ENCODE measurements at regions not wholly inside any gene's neighbourhood (a gene's known extent, or its start where the extent isn't known, plus 50 kb on each side); places are given as distances from the start of the nearest gene placed in this dataset.
"Not testable (repeated sequence)": the region's sequence is repeated elsewhere in the genome, so short reads cannot be mapped to it uniquely, and the experiment has no call there.

- DNase-seq (ENCODE audit: extremely low read depth, low read depth) = no peak
Measured at GRCh38 chr5:3324421-3325101, 271.1 kb upstream of the IRX1 start.

- DNase-seq (ENCODE audit: extremely low read depth, low read depth) = not testable (repeated sequence)
Measured at GRCh38 chr5:3323966-3324365, 271.7 kb upstream of the IRX1 start.

GRCh38 chr5:3323144-3323543, 272.5 kb upstream of the IRX1 start:
- no peak for DNase-seq (ENCODE audit: extremely low read depth, low read depth)

- no peak for DNase-seq (ENCODE audit: extremely low read depth, low read depth)
Measured at GRCh38 chr5:3322642-3323041, 273.0 kb upstream of the IRX1 start.

- no peak for DNase-seq (ENCODE audit: extremely low read depth, low read depth)
Measured at GRCh38 chr5:3321923-3322322, 273.7 kb upstream of the IRX1 start.

GRCh38 chr5:3321119-3321760, 274.4 kb upstream of the IRX1 start:
- DNase-seq (ENCODE audit: extremely low read depth, low read depth) = no peak

- no peak for DNase-seq (ENCODE audit: extremely low read depth, low read depth)
Measured at GRCh38 chr5:3320317-3320875, 275.2 kb upstream of the IRX1 start.

- DNase-seq (ENCODE audit: extremely low read depth, low read depth) = no peak
Measured at GRCh38 chr5:3317051-3317795, 278.4 kb upstream of the IRX1 start.

GRCh38 chr5:3313569-3313968, 282.1 kb upstream of the IRX1 start:
- no peak for DNase-seq (ENCODE audit: extremely low read depth, low read depth)

- DNase-seq (ENCODE audit: extremely low read depth, low read depth) = no peak
Measured at GRCh38 chr5:3312299-3312698, 283.3 kb upstream of the IRX1 start.

- DNase-seq (ENCODE audit: extremely low read depth, low read depth) = no peak
Measured at GRCh38 chr5:3311433-3311832, 284.2 kb upstream of the IRX1 start.

- DNase-seq (ENCODE audit: extremely low read depth, low read depth) = no peak
Measured at GRCh38 chr5:3310541-3311261, 284.9 kb upstream of the IRX1 start.

- DNase-seq (ENCODE audit: extremely low read depth, low read depth) = no peak
Measured at GRCh38 chr5:3309538-3309937, 286.1 kb upstream of the IRX1 start.

GRCh38 chr5:3307982-3308621, 287.5 kb upstream of the IRX1 start:
- DNase-seq (ENCODE audit: extremely low read depth, low read depth) = no peak

- no peak for DNase-seq (ENCODE audit: extremely low read depth, low read depth)
Measured at GRCh38 chr5:3305432-3305831, 290.2 kb upstream of the IRX1 start.

- DNase-seq (ENCODE audit: extremely low read depth, low read depth) = no peak
Measured at GRCh38 chr5:3304346-3304745, 291.3 kb upstream of the IRX1 start.

- no peak for DNase-seq (ENCODE audit: extremely low read depth, low read depth)
Measured at GRCh38 chr5:3303777-3304176, 291.9 kb upstream of the IRX1 start.

GRCh38 chr5:3302228-3302627, 293.4 kb upstream of the IRX1 start:
- no peak for DNase-seq (ENCODE audit: extremely low read depth, low read depth)

GRCh38 chr5:3301306-3301705, 294.3 kb upstream of the IRX1 start:
- no peak for DNase-seq (ENCODE audit: extremely low read depth, low read depth)

GRCh38 chr5:3300726-3301125, 294.9 kb upstream of the IRX1 start:
- DNase-seq (ENCODE audit: extremely low read depth, low read depth) = no peak

Data from NCI-H460 (cell line).